Ascending aorta (tissue), 2 donors: ENCODE measurements at regions not wholly inside any gene's neighbourhood (a gene's known extent, or its start where the extent isn't known, plus 50 kb on each side); places are given as distances from the start of the nearest gene placed in this dataset.
"Not testable (repeated sequence)": the region's sequence is repeated elsewhere in the genome, so short reads cannot be mapped to it uniquely, and the experiment has no call there.

Experiments
- DNase-seq, 2 donors: peaks; one replicate each; pipeline ENCODE4 v3.0.0-alpha.2; 2019; ENCODE audit warnings: low spot score in 2 of 2
- H3K27ac ChIP-seq, 2 donors: fragments of 200-600 bp; sonication (generic); one replicate each; pipeline ENCODE4 v1.5.1; 2016 to 2017; ENCODE audit warnings: mild to moderate bottlenecking in 1 of 2
- H3K27me3 ChIP-seq: fragments of 200-600 bp; sonication (generic); one replicate; pipeline ENCODE4 v1.5.1; 2017
- H3K36me3 ChIP-seq, 2 donors: fragments of 200-600 bp; sonication (generic); one replicate each; pipeline ENCODE4 v1.5.1; 2016
- H3K4me1 ChIP-seq, 2 donors: fragments of 200-600 bp; sonication (generic); one replicate each; pipeline ENCODE4 v1.5.1; 2016 to 2017; ENCODE audit warnings: mild to moderate bottlenecking in 1 of 2
- H3K4me3 ChIP-seq, 2 donors: fragments of 200-600 bp; sonication (generic); one replicate each; pipeline ENCODE4 v1.5.1; 2016 to 2017; ENCODE audit warnings: mild to moderate bottlenecking in 1 of 2
- H3K9me3 ChIP-seq, 2 donors: fragments of 200-600 bp; sonication (generic); one replicate each; pipeline ENCODE4 v1.5.1; 2016
- intact Hi-C: fragments of 100-400 bp; cut with DNase I; formaldehyde crosslinking; loops from one replicate; pipeline ENCODE4 v1.15.1; 2023

DNA sequence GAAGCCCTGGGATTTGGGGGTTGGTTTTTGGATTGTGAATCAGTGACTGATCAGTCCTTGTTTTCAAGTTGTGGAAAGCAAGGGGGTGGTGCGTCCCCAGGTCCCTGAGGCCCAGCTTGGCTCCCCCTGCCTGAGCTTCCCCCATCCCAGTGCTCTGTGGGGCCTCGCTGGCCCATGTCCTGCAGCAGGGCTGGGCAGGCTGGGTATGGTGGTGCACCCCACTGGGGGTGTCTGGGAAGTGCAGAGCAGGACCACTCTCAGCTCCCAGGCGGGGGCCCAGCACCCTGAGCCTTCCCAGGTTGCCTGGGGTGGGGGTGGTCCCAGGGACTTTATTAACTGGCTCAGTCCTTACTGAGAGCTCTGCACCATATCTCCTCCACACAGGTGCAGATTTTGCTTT, 483.3 kb downstream of the TUBA3C start:
- H3K27me3 ChIP-seq, DNase-seq, intact Hi-C loops, H3K4me1 ChIP-seq, H3K27ac ChIP-seq, H3K36me3 ChIP-seq, H3K9me3 ChIP-seq, H3K4me3 ChIP-seq: not testable (repeated sequence)

DNA sequence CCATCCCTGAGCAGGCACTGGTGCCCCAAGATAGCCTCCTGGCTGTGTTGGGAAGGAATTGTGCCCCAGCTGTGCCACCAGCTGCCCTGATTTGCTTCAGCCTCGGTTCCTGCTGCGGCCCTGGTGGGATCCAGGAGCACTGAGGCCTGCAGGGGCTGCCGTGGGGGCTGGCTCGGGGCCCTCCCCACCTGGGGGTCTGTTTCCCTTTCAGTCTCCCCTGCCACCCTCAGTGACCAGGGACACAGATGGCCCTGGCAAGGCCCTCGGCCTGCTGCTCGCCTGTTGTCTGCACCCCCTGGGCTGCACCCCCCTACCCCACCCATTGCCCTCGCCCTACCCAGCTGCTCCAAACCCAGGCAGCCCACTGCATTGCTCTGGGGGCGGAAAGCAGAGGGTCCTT, 483.8 kb downstream of the TUBA3C start:
- H3K9me3 ChIP-seq, H3K27me3 ChIP-seq, intact Hi-C loops, DNase-seq, H3K36me3 ChIP-seq, H3K4me3 ChIP-seq, H3K27ac ChIP-seq, H3K4me1 ChIP-seq: not testable (repeated sequence)

- H3K4me1 ChIP-seq, H3K9me3 ChIP-seq, intact Hi-C loops, H3K27me3 ChIP-seq, H3K36me3 ChIP-seq, H3K4me3 ChIP-seq, H3K27ac ChIP-seq, DNase-seq: not testable (repeated sequence)
These were observed 484.4 kb downstream of the TUBA3C start for GRCh38 chr13:18697221-18697620.

GRCh38 chr13:18677403-18677802, 504.2 kb downstream of the TUBA3C start:
- H3K36me3 ChIP-seq, H3K9me3 ChIP-seq, H3K4me1 ChIP-seq, H3K27ac ChIP-seq, H3K4me3 ChIP-seq, intact Hi-C loops, DNase-seq, H3K27me3 ChIP-seq: not testable (repeated sequence)

GRCh38 chr13:18675268-18675667, 506.4 kb downstream of the TUBA3C start:
- H3K27ac ChIP-seq, H3K36me3 ChIP-seq, DNase-seq, H3K4me1 ChIP-seq, H3K9me3 ChIP-seq, intact Hi-C loops, H3K4me3 ChIP-seq, H3K27me3 ChIP-seq: not testable (repeated sequence)

- DNase-seq, H3K4me3 ChIP-seq, H3K4me1 ChIP-seq, H3K27me3 ChIP-seq, H3K27ac ChIP-seq, H3K36me3 ChIP-seq, H3K9me3 ChIP-seq, intact Hi-C loops: not testable (repeated sequence)
These were observed 507.8 kb downstream of the TUBA3C start for GRCh38 chr13:18673794-18674193.

DNA sequence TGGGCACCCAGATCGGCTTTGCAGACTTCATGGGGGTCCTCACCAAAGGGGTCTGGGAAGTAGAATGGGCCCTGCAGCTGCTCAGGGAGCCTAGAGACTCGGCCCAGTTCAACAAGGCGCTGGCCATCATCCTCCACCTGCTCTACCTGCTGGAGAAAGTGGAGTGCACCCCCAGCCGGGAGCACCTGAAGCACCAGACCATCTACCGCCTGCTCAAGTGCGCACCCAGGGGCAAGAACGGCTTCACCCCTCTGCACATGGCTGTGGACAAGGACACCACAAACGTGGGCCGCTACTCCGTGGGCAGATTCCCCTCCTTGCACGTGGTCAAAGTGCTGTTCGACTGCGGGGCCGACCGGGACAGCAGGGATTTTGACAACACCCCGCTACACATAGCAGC, 515.0 kb downstream of the TUBA3C start:
- H3K4me1 ChIP-seq, H3K4me3 ChIP-seq, H3K9me3 ChIP-seq, H3K36me3 ChIP-seq, H3K27me3 ChIP-seq, DNase-seq, H3K27ac ChIP-seq, intact Hi-C loops: not testable (repeated sequence)

DNA sequence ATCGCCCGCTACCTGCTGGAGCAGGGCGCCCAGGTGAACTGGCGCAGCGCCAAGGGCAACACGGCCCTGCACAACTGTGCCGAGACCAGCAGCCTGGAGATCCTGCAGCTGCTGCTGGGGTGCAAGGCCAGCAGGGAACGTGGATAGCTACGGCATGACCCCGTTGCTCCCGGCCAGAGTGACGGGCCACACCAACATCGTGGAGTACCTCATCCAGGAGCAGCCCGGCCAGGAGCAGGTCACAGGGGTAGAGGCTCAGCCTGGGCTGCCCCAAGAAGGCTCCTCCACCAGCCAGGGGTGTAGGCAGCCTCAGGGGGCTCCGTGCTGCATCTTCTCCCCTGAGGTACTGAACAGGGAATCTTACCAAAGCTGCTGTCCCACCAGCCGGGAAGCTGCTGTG, 515.9 kb downstream of the TUBA3C start:
- DNase-seq, intact Hi-C loops, H3K36me3 ChIP-seq, H3K27me3 ChIP-seq, H3K9me3 ChIP-seq, H3K4me1 ChIP-seq, H3K4me3 ChIP-seq, H3K27ac ChIP-seq: not testable (repeated sequence)

DNA sequence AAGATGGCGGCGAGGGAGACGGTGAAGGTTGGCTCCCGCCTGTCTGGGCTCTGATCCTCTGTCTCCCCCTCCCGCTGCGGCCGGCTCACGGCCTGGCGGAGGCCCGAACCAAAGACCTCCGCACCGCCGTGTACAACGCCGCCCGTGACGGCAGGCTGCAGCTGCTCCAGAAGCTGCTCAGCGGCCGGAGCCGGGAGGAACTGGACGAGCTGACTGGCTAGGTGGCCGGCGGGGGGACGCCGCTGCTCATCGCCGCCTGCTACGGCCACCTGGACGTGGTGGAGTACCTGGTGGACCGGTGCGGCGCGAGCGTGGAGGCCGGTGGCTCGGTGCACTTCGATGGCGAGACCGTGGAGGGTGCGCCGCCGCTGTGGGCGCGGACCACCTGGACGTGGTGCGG, 516.5 kb downstream of the TUBA3C start:
- H3K27ac ChIP-seq, intact Hi-C loops, H3K27me3 ChIP-seq, H3K9me3 ChIP-seq, H3K36me3 ChIP-seq, H3K4me1 ChIP-seq, DNase-seq, H3K4me3 ChIP-seq: not testable (repeated sequence)

DNA sequence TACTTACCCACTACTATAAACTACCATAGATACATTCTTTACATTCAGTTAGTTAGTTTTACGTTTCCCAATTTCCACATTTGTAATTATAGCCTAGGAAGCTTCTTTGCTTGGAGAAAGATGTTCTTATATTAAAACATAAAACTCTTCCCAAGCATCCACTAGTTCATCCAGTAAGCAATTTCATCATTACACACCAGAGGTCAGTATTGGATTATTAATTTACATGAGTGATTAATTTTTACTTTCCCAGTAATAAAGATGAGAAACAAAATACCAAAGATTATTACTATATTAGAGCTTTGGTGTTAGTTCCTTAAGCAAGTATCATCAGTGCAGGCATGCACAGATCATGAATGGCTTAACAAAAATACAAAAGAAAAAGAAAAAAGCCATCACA, 518.4 kb downstream of the TUBA3C start:
- H3K4me3 ChIP-seq, intact Hi-C loops, DNase-seq, H3K27ac ChIP-seq, H3K36me3 ChIP-seq, H3K4me1 ChIP-seq, H3K9me3 ChIP-seq, H3K27me3 ChIP-seq: not testable (repeated sequence)

DNA sequence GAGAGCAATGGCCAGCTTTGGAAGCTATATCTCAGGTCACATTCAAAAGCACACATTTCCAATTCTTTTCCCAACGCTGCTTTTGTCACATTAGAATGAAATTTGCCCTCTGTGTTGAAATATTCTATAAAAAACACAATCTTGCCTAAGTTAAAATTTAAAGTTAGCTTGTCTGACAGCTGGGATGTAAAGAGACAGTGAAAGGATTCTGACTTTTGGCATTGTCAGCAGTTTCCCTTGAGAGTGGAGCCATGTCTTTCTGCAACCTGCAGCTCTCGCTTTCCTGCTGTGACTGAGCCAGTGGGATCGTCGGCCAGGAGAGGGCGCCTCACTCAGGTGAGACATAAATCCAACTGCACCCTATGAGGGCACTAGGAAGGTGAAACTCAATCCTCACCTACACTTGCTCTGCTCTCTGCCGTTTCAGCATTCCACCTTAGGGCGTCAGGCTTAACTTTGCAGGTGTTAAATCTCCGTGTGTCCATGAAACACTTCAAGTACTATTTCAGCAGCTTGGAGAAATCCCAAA, 537.9 kb downstream of the TUBA3C start:
- H3K36me3 ChIP-seq, DNase-seq, intact Hi-C loops, H3K4me1 ChIP-seq, H3K27me3 ChIP-seq, H3K4me3 ChIP-seq, H3K27ac ChIP-seq, H3K9me3 ChIP-seq: not testable (repeated sequence)

- not testable (repeated sequence) for DNase-seq, H3K27me3 ChIP-seq
These were observed 552.7 kb downstream of the TUBA3C start for GRCh38 chr13:18628928-18629327.

More at GRCh38 chr13:18628928-18629327, 552.7 kb downstream of the TUBA3C start:
- H3K27ac ChIP-seq, H3K4me1 ChIP-seq, intact Hi-C loops, H3K36me3 ChIP-seq, H3K4me3 ChIP-seq, H3K9me3 ChIP-seq: not testable (repeated sequence)
